ENCODE measurements at regions not wholly inside any gene's neighbourhood (a gene's known extent, or its start where the extent isn't known, plus 50 kb on each side); places are given as distances from the start of the nearest gene placed in this dataset.
"Not testable (repeated sequence)": the region's sequence is repeated elsewhere in the genome, so short reads cannot be mapped to it uniquely, and the experiment has no call there.

DNA sequence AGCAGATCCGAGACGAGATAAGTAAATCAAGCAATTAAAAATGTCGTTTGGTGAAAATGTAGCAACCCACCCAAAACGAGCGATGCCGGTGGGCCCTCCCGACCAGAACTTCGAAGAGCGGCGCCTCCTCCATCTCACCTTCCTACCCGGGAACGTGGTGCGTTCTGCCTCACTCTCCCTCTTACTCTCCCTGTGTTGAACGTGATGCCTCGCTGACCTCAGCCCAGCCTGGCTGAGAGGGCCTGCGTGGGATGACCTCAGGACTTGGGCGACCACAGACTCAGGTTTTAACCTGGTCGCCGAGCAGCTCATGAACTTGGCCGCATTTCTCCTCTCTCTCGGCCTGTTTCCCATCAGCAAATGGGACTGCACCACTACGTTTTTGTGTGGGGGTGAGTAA lies 69.7 kb upstream of the RPL38 start:
- Histone ChIP-seq H3K27ac (no peak overlapping the region), H3K4me1 (no peaks in the 10 kb centered on the region), H3K27me3 (peaks cover 0 to 11% (median 0%) of the 10 kb centered on the region in 3 donors), H3K4me3 (no peak overlapping the region), H3K9me3 (no peaks in the 10 kb centered on the region), H3K36me3 (no peaks in the 10 kb centered on the region)
- DNase-seq = no peak
- WGBS, 2 donors = 78 to 82% methylated on average over 22 of the region's 22 CpGs
- TF ChIP-seq EP300 (IDR thresholded peaks at IDR 0.05) (no peak), POLR2A (IDR thresholded peaks at IDR 0.05) (no peak), POLR2AphosphoS5 (IDR thresholded peaks at IDR 0.05) (no peak)
- TF ChIP-seq, protein P1, sequence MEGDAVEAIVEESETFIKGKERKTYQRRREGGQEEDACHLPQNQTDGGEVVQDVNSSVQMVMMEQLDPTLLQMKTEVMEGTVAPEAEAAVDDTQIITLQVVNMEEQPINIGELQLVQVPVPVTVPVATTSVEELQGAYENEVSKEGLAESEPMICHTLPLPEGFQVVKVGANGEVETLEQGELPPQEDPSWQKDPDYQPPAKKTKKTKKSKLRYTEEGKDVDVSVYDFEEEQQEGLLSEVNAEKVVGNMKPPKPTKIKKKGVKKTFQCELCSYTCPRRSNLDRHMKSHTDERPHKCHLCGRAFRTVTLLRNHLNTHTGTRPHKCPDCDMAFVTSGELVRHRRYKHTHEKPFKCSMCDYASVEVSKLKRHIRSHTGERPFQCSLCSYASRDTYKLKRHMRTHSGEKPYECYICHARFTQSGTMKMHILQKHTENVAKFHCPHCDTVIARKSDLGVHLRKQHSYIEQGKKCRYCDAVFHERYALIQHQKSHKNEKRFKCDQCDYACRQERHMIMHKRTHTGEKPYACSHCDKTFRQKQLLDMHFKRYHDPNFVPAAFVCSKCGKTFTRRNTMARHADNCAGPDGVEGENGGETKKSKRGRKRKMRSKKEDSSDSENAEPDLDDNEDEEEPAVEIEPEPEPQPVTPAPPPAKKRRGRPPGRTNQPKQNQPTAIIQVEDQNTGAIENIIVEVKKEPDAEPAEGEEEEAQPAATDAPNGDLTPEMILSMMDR (IDR thresholded peaks at IDR 0.05) = no peak
- intact Hi-C loops (cut with DNase I) = no loop called here

GRCh38 chr17:74134234-74134633 lies 69.2 kb upstream of the RPL38 start:
- 77 to 92% methylated on average over 5 of the region's 5 CpGs for WGBS, 2 donors
- intact Hi-C loops (cut with DNase I); H3K27ac ChIP-seq; H3K36me3 ChIP-seq; H3K4me1 ChIP-seq; H3K4me3 ChIP-seq; DNase-seq; H3K9me3 ChIP-seq: not testable (repeated sequence)
- H3K27me3 ChIP-seq = peaks cover 0 to 10% (median 0%) of the 10 kb centered on the region in 3 donors

DNA sequence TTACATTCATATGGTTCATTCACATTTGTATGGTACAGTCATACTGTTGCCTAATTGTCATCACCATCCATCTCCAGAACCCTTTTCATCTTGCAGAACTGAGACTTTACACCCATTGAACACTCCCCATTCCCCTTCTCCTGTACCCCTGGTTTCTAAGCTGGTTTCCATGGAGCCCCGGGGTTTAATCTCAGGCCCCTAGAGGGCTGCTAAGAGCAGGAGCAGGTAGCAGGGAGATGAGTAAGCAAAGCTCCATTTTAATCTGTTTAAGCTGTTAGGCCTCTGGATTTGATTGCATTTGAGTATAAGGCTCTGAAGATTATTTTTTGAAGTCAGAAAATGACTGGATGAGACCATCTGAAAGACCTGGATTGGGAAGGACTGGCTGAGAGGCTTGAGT lies 68.5 kb upstream of the RPL38 start:
- intact Hi-C loops (cut with DNase I) = no loop called here
- WGBS, 2 donors = 57 to 68% methylated on average over 1 of the region's 1 CpG
- H3K27me3 ChIP-seq = peaks cover 0 to 10% (median 0%) of the 10 kb centered on the region in 3 donors

DNA sequence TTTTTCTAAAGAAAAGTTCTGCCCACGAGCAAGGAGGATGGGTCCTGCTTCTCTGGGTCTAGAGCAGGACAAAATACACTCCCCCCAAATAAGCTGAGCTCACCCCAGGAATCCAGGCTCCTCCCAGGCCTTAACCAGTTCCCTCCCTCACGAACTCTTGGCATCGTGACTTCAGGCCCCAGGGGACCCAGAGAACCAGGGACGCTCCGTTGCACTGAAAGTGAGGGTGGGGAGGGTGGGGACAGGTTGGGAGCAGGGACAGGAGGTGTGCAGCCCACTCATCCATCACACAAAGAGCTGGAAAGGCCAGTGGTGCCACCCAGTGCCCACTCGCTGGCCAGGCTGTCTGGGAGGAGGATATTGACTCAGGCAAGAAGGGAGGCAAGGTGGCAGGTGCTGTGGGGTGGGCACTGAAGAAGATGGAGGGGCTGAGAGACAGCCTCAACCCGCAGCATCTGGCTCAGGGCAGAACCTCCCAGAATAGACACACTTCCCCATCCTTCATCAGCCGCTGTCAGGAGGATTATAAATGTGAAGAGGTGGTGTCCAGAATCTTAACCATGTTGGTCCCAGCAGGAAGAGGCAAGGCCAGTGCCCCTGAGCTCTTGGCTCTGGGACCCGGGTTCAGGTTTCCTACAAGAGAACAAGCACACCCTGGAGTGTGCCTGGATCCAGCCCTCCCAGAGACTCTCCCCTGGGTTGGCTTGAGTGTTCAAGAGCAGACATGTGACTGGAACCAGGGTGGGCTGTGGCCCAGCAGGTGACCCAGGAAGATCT lies 67.9 kb upstream of the RPL38 start:
- H3K4me3 ChIP-seq = no peak overlapping the region
- H3K9me3 ChIP-seq = no peaks in the 10 kb centered on the region
- no peak for DNase-seq
- TF ChIP-seq EP300 (IDR thresholded peaks at IDR 0.05) = no peak
- TF ChIP-seq POLR2A (IDR thresholded peaks at IDR 0.05) = no peak
- TF ChIP-seq, protein P1 (IDR thresholded peaks at IDR 0.05) = no peak
- TF ChIP-seq POLR2AphosphoS5 (IDR thresholded peaks at IDR 0.05) = no peak
- H3K27me3 ChIP-seq = peaks cover 0 to 10% (median 0%) of the 10 kb centered on the region in 3 donors
- H3K27ac ChIP-seq = no peak overlapping the region
- no peaks in the 10 kb centered on the region for H3K36me3 ChIP-seq
- WGBS, 2 donors = 72 to 76% methylated on average over 9 of the region's 9 CpGs
- intact Hi-C loops (cut with DNase I) = no loop called here
- H3K4me1 ChIP-seq = no peaks in the 10 kb centered on the region

More for the DNA sequence above, 68.5 kb upstream of the RPL38 start:
- no peaks in the 10 kb centered on the region for H3K36me3 ChIP-seq
- no peak for DNase-seq
- no peak overlapping the region for H3K27ac ChIP-seq
- H3K9me3 ChIP-seq = no peaks in the 10 kb centered on the region
- H3K4me3 ChIP-seq = no peak overlapping the region
- no peak for TF ChIP-seq EP300 (IDR thresholded peaks at IDR 0.05)
- no peak for TF ChIP-seq POLR2A (IDR thresholded peaks at IDR 0.05)
- no peak for TF ChIP-seq POLR2AphosphoS5 (IDR thresholded peaks at IDR 0.05)
- H3K4me1 ChIP-seq = no peaks in the 10 kb centered on the region

- no peak overlapping the region for H3K4me3 ChIP-seq
- TF ChIP-seq EP300 (IDR thresholded peaks at IDR 0.05) (no peak), POLR2A (IDR thresholded peaks at IDR 0.05) (no peak), POLR2AphosphoS5 (IDR thresholded peaks at IDR 0.05) (no peak)
- TF ChIP-seq, protein P1 (IDR thresholded peaks at IDR 0.05) = no peak
- H3K4me1 ChIP-seq = no peaks in the 10 kb centered on the region
- 28 to 49% methylated on average over 3 of the region's 3 CpGs for WGBS, 2 donors
- H3K27ac ChIP-seq = no peak overlapping the region
- intact Hi-C loops (cut with DNase I) = no loop called here
- H3K36me3 ChIP-seq = no peaks in the 10 kb centered on the region
- H3K9me3 ChIP-seq = peaks cover 0 to 5% (median 0%) of the 10 kb centered on the region in 4 donors
- no peak for DNase-seq
- peaks cover 0 to 10% (median 0%) of the 10 kb centered on the region in 3 donors for H3K27me3 ChIP-seq
Measured at GRCh38 chr17:74137416-74137815, 66.1 kb upstream of the RPL38 start.
